ENCODE measurements at regions not wholly inside any gene's neighbourhood (a gene's known extent, or its start where the extent isn't known, plus 50 kb on each side); places are given as distances from the start of the nearest gene placed in this dataset.

- Histone ChIP-seq H3K27ac (ENCODE audit: low read length) (no peak overlapping the region), H3F3A (ENCODE audit: insufficient read depth, low read length, poor library complexity, severe bottlenecking) (no peaks in the 10 kb centered on the region), H3K36me3 (ENCODE audit: insufficient read depth, low read length) (no peaks in the 10 kb centered on the region), H4K20me1 (ENCODE audit: insufficient read depth) (no peaks in the 10 kb centered on the region), H3K9ac (ENCODE audit: low read length) (no peak overlapping the region), H3K4me2 (ENCODE audit: low read length) (no peak overlapping the region), H3K79me2 (replicated peaks; ENCODE audit: insufficient read depth, low read length) (peaks cover 3% of the 10 kb centered on the region), H3K9me3 (ENCODE audit: low read length) (no peaks in the 10 kb centered on the region), H3K9me2 (ENCODE audit: insufficient read depth, low read length) (no peaks in the 10 kb centered on the region), H3K27me3 (ENCODE audit: insufficient read depth, low read depth, low read length) (no peaks in the 10 kb centered on the region), H3K4me3 (ENCODE audit: low read length) (no peak overlapping the region), H2AFZ (ENCODE audit: low read depth, low read length) (no peak overlapping the region)
- no peak for TF ChIP-seq EZH2 (IDR thresholded peaks at IDR 0.05; ENCODE audit: borderline replicate concordance, insufficient read depth, low read length, poor library complexity, severe bottlenecking)
- TF ChIP-seq CTCF (IDR thresholded peaks at IDR 0.05; ENCODE audit: poor library complexity, severe bottlenecking): no peak
Measured at GRCh38 chr14:71492346-71492745, 439.9 kb upstream of the RGS6 start.

- Histone ChIP-seq H3K4me2 (ENCODE audit: low read length) (no peak overlapping the region), H3K36me3 (ENCODE audit: insufficient read depth, low read length) (no peaks in the 10 kb centered on the region), H3K27ac (ENCODE audit: low read length) (no peak overlapping the region), H3K27me3 (ENCODE audit: insufficient read depth, low read depth, low read length) (no peaks in the 10 kb centered on the region), H3F3A (ENCODE audit: insufficient read depth, low read length, poor library complexity, severe bottlenecking) (no peaks in the 10 kb centered on the region), H3K4me3 (ENCODE audit: low read length) (no peak overlapping the region), H3K9me2 (ENCODE audit: insufficient read depth, low read length) (no peaks in the 10 kb centered on the region), H2AFZ (ENCODE audit: low read depth, low read length) (no peak overlapping the region), H3K9me3 (ENCODE audit: low read length) (no peaks in the 10 kb centered on the region), H3K9ac (ENCODE audit: low read length) (no peak overlapping the region), H3K79me2 (replicated peaks; ENCODE audit: insufficient read depth, low read length) (peaks cover 3% of the 10 kb centered on the region), H4K20me1 (ENCODE audit: insufficient read depth) (no peaks in the 10 kb centered on the region)
- no peak for TF ChIP-seq POLR2AphosphoS5 (IDR thresholded peaks at IDR 0.05)
- TF ChIP-seq CTCF (IDR thresholded peaks at IDR 0.05; ENCODE audit: poor library complexity, severe bottlenecking): no peak
Measured at GRCh38 chr14:71497645-71498086, 434.6 kb upstream of the RGS6 start.

GRCh38 chr14:71498212-71498611, 434.0 kb upstream of the RGS6 start:
- no peaks in the 10 kb centered on the region for H4K20me1 ChIP-seq (ENCODE audit: insufficient read depth)
- H3K4me3 ChIP-seq (ENCODE audit: low read length): no peak overlapping the region
- H2AFZ ChIP-seq (ENCODE audit: low read depth, low read length): no peak overlapping the region
- no peak overlapping the region for H3K27ac ChIP-seq (ENCODE audit: low read length)
- H3K27me3 ChIP-seq (ENCODE audit: insufficient read depth, low read depth, low read length): no peaks in the 10 kb centered on the region
- TF ChIP-seq TAF1 (IDR thresholded peaks at IDR 0.05; ENCODE audit: low read depth) (no peak), EP300 (conservative IDR thresholded peaks at IDR 0.05; ENCODE audit: poor library complexity, severe bottlenecking) (no peak), MXI1 (conservative IDR thresholded peaks at IDR 0.05; ENCODE audit: poor library complexity, severe bottlenecking) (no peak), CTCF (IDR thresholded peaks at IDR 0.05; ENCODE audit: poor library complexity, severe bottlenecking) (no peak), EZH2 (IDR thresholded peaks at IDR 0.05; ENCODE audit: borderline replicate concordance, insufficient read depth, low read length, poor library complexity, severe bottlenecking) (no peak)
- no peak overlapping the region for H3K4me2 ChIP-seq (ENCODE audit: low read length)
- H3K9ac ChIP-seq (ENCODE audit: low read length): no peak overlapping the region
- no peaks in the 10 kb centered on the region for H3K36me3 ChIP-seq (ENCODE audit: insufficient read depth, low read length)
- H3K9me3 ChIP-seq (ENCODE audit: low read length): no peaks in the 10 kb centered on the region
- H3F3A ChIP-seq (ENCODE audit: insufficient read depth, low read length, poor library complexity, severe bottlenecking): no peaks in the 10 kb centered on the region
- H3K79me2 ChIP-seq (replicated peaks; ENCODE audit: insufficient read depth, low read length): peaks cover 3% of the 10 kb centered on the region
- no peaks in the 10 kb centered on the region for H3K9me2 ChIP-seq (ENCODE audit: insufficient read depth, low read length)
